CD8-positive, alpha-beta memory T cell (primary cell): ENCODE measurements at regions not wholly inside any gene's neighbourhood (a gene's known extent, or its start where the extent isn't known, plus 50 kb on each side); places are given as distances from the start of the nearest gene placed in this dataset.

Source experiments
- CTCF ChIA-PET: fragments of 350-600 bp; sonication (Branson Sonifier 250); formaldehyde crosslinking; loops from one replicate; lab custom pipeline; 2021; ENCODE audit warnings: antibody characterized with exemption; lab: Charles Lee
- POLR2A ChIA-PET: fragments of 350-600 bp; sonication (Branson Sonifier 250); formaldehyde crosslinking; loops from one replicate; lab custom pipeline; 2021; ENCODE audit warnings: antibody characterized with exemption; lab: Charles Lee
- DNase-seq, 5 donors: peaks; one replicate each; pipeline versions ENCODE4 v3.0.0 to v3.0.0-alpha.2; 2020 to 2022; ENCODE audit warnings: mixed read lengths in 1 of 5
- H3K27ac ChIP-seq: one replicate; pipeline ENCODE4 v1.7.0; 2013; ENCODE audit warnings: low read depth, mild to moderate bottlenecking, low read length, moderate library complexity
- H3K27me3 ChIP-seq: 2 replicates; pipeline ENCODE4 v1.7.0; 2013; ENCODE audit warnings: low read length, mild to moderate bottlenecking; ENCODE audit not compliant: insufficient read depth, poor library complexity, severe bottlenecking
- H3K36me3 ChIP-seq: 2 replicates; pipeline ENCODE4 v1.7.0; 2013; ENCODE audit warnings: mild to moderate bottlenecking, low read length, moderate library complexity; ENCODE audit not compliant: insufficient read depth
- H3K4me1 ChIP-seq: 2 replicates; pipeline ENCODE4 v1.7.0; 2013; ENCODE audit warnings: mild to moderate bottlenecking, low read length, moderate library complexity; ENCODE audit not compliant: insufficient read depth
- H3K4me3 ChIP-seq: 2 replicates; pipeline ENCODE4 v1.7.0; 2013; ENCODE audit warnings: mild to moderate bottlenecking, low read length
- H3K9me3 ChIP-seq: 2 replicates; pipeline ENCODE4 v1.7.0; 2013; ENCODE audit warnings: mild to moderate bottlenecking, low read length
- H3K27ac Mint-ChIP-seq, 8 donors: one replicate each; pipeline ENCODE4 v1.8.0; 2020 to 2021; ENCODE audit warnings: mixed read lengths in 8 of 8, mild to moderate bottlenecking in 6 of 8, inconsistent platforms in 3 of 8, moderate library complexity in 3 of 8
- H3K27me3 Mint-ChIP-seq, 2 donors: one replicate each; pipeline ENCODE4 v1.8.0; 2020 to 2021; ENCODE audit warnings: mixed read lengths in 2 of 2, mild to moderate bottlenecking in 1 of 2, moderate library complexity in 1 of 2
- H3K36me3 Mint-ChIP-seq, 3 donors: one replicate each; pipeline ENCODE4 v1.8.0; 2020 to 2021; ENCODE audit warnings: mixed read lengths in 3 of 3, inconsistent platforms in 1 of 3, mild to moderate bottlenecking in 1 of 3
- H3K4me1 Mint-ChIP-seq, 3 donors: one replicate each; pipeline ENCODE4 v1.8.0; 2020 to 2021; ENCODE audit warnings: mixed read lengths in 3 of 3, inconsistent platforms in 1 of 3, mild to moderate bottlenecking in 1 of 3
- H3K4me3 Mint-ChIP-seq, 7 donors: one replicate each; pipeline ENCODE4 v1.8.0; 2020 to 2021; ENCODE audit warnings: mixed read lengths in 7 of 7, mild to moderate bottlenecking in 6 of 7, moderate library complexity in 4 of 7, inconsistent platforms in 2 of 7
- H3K9me3 Mint-ChIP-seq, 5 donors: one replicate each; pipeline ENCODE4 v1.8.0; 2020 to 2022; ENCODE audit warnings: mixed read lengths in 5 of 5, mild to moderate bottlenecking in 3 of 5, moderate library complexity in 2 of 5, inconsistent platforms in 1 of 5

DNA sequence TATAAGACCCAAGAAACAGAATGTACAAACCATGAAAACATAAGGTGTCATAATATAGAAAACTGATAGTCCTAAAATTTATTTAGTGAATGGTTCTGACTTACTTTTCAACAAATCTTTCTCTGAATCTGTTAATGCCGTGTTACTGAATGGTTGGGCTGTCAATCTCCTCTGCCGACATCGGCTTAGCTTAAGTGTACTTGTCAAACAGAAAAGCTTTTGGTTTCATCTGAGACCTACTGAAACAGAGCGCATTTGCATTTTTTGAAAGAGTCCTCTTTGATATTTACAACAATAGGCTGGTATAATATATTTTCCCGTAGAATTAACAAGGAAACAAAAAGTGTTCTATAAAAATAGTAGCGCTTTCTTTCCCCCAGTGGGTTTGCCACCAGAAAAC, 120.9 kb upstream of the ZNF804B start:
- H3K27ac ChIP-seq: no peak overlapping the region
- no peak overlapping the region for H3K4me3 ChIP-seq
- ChIA-PET CTCF (no interaction called here), POLR2A (no interaction called here)
- Mint-ChIP-seq H3K36me3 (no peaks in the 10 kb centered on the region), H3K27ac (no peak overlapping the region), H3K4me3 (no peak overlapping the region), H3K27me3 (no peaks in the 10 kb centered on the region), H3K4me1 (no peaks in the 10 kb centered on the region), H3K9me3 (peaks cover 0 to 13% (median 2%) of the 10 kb centered on the region in 5 donors)
- H3K4me1 ChIP-seq: no peaks in the 10 kb centered on the region
- no peaks in the 10 kb centered on the region for H3K9me3 ChIP-seq
- DNase-seq: no peak
- H3K27me3 ChIP-seq: no peaks in the 10 kb centered on the region
- H3K36me3 ChIP-seq: no peaks in the 10 kb centered on the region

DNA sequence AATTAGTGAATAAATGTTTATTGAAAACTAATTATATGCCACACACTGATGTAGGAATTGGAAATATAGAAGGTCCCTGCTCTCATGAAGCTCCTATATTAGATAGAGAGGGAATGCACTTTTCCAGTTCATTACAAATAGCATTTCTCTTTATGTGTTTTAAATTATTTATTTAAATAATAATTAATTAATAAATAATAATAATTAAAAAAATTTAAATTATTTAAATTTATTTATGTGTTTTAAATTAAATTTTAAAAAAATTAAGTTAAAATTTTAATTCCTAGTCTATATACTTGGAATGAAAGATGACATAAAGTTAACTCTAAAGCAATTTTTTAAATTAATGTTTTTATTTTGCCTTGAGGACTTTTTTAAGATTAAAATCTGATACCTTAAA, 121.7 kb upstream of the ZNF804B start:
- Mint-ChIP-seq H3K27ac (no peak overlapping the region), H3K27me3 (no peaks in the 10 kb centered on the region), H3K9me3 (peaks cover 0 to 13% (median 2%) of the 10 kb centered on the region in 5 donors), H3K4me1 (no peaks in the 10 kb centered on the region), H3K36me3 (no peaks in the 10 kb centered on the region), H3K4me3 (no peak overlapping the region)
- Histone ChIP-seq H3K27me3 (no peaks in the 10 kb centered on the region), H3K4me3 (no peak overlapping the region), H3K9me3 (no peaks in the 10 kb centered on the region), H3K36me3 (no peaks in the 10 kb centered on the region), H3K4me1 (no peaks in the 10 kb centered on the region), H3K27ac (no peak overlapping the region)
- ChIA-PET POLR2A (no interaction called here), CTCF (no interaction called here)
- no peak for DNase-seq

DNA sequence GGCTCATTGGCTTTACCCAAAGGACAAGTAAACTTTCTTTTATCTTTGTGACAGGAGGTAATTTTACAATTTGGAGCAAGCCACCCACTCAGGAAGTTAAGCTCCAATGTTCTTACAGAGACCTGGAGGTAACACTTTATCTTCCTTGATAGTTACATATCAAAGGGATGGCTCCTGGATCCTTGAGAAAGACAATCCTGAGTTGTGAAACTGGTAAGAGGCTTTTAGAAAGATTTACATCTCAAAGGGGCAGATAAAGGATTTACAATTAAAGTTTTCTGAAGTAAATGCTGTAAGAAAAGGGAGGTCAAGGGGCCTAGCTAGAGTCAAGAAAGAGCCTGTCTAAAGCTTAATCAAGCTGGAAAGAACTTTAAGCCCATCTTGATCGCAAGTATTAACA, 124.4 kb upstream of the ZNF804B start:
- ChIA-PET CTCF (no interaction called here), POLR2A (no interaction called here)
- Mint-ChIP-seq H3K27ac (no peak overlapping the region), H3K36me3 (peaks cover 0 to 1% (median 0%) of the 10 kb centered on the region in 3 donors), H3K4me1 (no peaks in the 10 kb centered on the region), H3K4me3 (no peak overlapping the region), H3K9me3 (peaks cover 0 to 13% (median 1%) of the 10 kb centered on the region in 5 donors), H3K27me3 (no peaks in the 10 kb centered on the region)
- Histone ChIP-seq H3K36me3 (no peaks in the 10 kb centered on the region), H3K27me3 (no peaks in the 10 kb centered on the region), H3K9me3 (no peaks in the 10 kb centered on the region), H3K4me1 (no peaks in the 10 kb centered on the region), H3K27ac (no peak overlapping the region), H3K4me3 (no peak overlapping the region)
- DNase-seq: no peak

DNA sequence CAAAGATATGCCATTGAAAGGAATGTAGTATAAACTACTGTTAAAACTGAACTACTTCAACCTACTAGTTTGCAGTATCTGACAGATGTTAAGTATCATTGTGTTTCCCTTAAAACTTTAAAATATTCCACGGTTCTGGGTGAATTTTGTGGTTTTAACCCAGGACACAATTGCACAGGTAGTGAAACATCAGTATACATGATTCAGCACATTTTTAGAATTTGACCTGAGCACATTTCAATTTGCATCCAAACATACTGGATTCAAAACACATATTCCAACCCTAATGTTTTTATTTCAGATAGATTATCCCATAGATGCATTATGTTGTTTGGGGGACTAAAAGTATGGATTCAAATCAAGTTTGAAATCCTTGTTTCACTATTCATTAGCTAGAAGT, 129.9 kb upstream of the ZNF804B start:
- no peak overlapping the region for H3K27ac ChIP-seq
- no peak overlapping the region for H3K27ac Mint-ChIP-seq
- no peaks in the 10 kb centered on the region for H3K36me3 ChIP-seq
- H3K9me3 ChIP-seq: no peaks in the 10 kb centered on the region
- peaks cover 0 to 1% (median 0%) of the 10 kb centered on the region in 3 donors for H3K36me3 Mint-ChIP-seq
- H3K4me3 Mint-ChIP-seq: no peak overlapping the region
- H3K9me3 Mint-ChIP-seq: no peaks in the 10 kb centered on the region
- no peaks in the 10 kb centered on the region for H3K4me1 Mint-ChIP-seq
- ChIA-PET CTCF (no interaction called here), POLR2A (no interaction called here)
- H3K4me1 ChIP-seq: no peaks in the 10 kb centered on the region
- no peaks in the 10 kb centered on the region for H3K27me3 Mint-ChIP-seq
- no peak overlapping the region for H3K4me3 ChIP-seq
- H3K27me3 ChIP-seq: no peaks in the 10 kb centered on the region
- DNase-seq: no peak

GRCh38 chr7:88628363-88629085, 131.0 kb upstream of the ZNF804B start:
- Mint-ChIP-seq H3K27ac (no peak overlapping the region), H3K9me3 (peaks cover 0 to 3% (median 0%) of the 10 kb centered on the region in 5 donors), H3K36me3 (peaks cover 0 to 1% (median 0%) of the 10 kb centered on the region in 3 donors), H3K4me1 (no peaks in the 10 kb centered on the region), H3K27me3 (no peaks in the 10 kb centered on the region), H3K4me3 (no peak overlapping the region)
- CTCF ChIA-PET: no interaction called here
- POLR2A ChIA-PET: no interaction called here
- H3K27me3 ChIP-seq: no peaks in the 10 kb centered on the region
- H3K9me3 ChIP-seq: no peaks in the 10 kb centered on the region
- H3K4me1 ChIP-seq: no peaks in the 10 kb centered on the region
- H3K36me3 ChIP-seq: no peaks in the 10 kb centered on the region
- DNase-seq: no peak
- H3K4me3 ChIP-seq: no peak overlapping the region
- no peak overlapping the region for H3K27ac ChIP-seq

DNA sequence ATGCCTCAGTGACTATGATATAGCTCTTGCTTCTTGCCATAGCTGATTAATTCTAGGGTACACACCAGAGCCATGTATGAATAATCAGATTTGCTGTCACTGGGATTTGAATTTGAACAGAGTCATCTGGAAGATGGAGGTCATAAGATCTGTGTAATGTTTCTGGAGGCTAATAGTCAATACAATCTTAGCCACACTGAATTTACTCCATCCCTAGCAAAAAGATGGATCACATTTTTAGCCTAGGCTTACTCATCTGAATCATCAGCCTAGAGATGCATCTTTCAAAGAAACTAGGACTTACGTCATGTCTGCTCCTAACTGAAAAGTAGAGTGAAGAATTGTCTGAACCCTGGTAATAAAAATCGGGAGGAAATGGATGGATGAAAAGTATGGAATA, 142.3 kb upstream of the ZNF804B start:
- no peak overlapping the region for H3K4me3 ChIP-seq
- no peaks in the 10 kb centered on the region for H3K4me1 ChIP-seq
- Mint-ChIP-seq H3K4me3 (no peak overlapping the region), H3K27ac (no peak overlapping the region), H3K9me3 (peaks cover 0 to 3% (median 2%) of the 10 kb centered on the region in 5 donors), H3K27me3 (no peaks in the 10 kb centered on the region), H3K36me3 (no peaks in the 10 kb centered on the region), H3K4me1 (no peaks in the 10 kb centered on the region)
- H3K27ac ChIP-seq: no peak overlapping the region
- no peak for DNase-seq
- ChIA-PET POLR2A (no interaction called here), CTCF (no interaction called here)
- H3K9me3 ChIP-seq: no peaks in the 10 kb centered on the region
- H3K36me3 ChIP-seq: no peaks in the 10 kb centered on the region
- H3K27me3 ChIP-seq: no peaks in the 10 kb centered on the region

DNA sequence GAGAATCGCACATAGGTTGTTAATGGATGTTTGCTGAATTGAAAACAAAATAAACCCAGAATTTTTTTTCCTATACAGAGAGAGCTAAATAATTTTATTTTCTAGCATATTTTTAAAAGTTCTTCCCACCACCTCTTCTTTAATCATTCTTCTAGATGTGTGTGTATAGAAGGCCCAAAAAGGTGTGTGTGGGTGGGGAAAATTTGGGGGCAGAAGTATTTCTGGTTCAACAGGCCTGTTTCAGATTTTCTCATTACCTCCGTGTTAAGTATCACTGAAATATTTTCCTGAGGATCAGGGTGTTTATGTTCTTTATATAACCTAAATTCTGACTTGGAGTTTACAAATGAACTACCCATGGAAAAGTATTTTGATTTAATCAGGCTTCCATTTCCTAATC, 144.2 kb upstream of the ZNF804B start:
- no peak overlapping the region for H3K27ac Mint-ChIP-seq
- no peak overlapping the region for H3K4me3 Mint-ChIP-seq
- H3K36me3 Mint-ChIP-seq: no peaks in the 10 kb centered on the region
- no peak overlapping the region for H3K4me3 ChIP-seq
- H3K27ac ChIP-seq: no peak overlapping the region
- H3K4me1 ChIP-seq: no peaks in the 10 kb centered on the region
- no peaks in the 10 kb centered on the region for H3K27me3 Mint-ChIP-seq
- H3K36me3 ChIP-seq: no peaks in the 10 kb centered on the region
- H3K27me3 ChIP-seq: no peaks in the 10 kb centered on the region
- CTCF ChIA-PET: no interaction called here
- POLR2A ChIA-PET: no interaction called here
- no peaks in the 10 kb centered on the region for H3K9me3 ChIP-seq
- DNase-seq: no peak
- no peaks in the 10 kb centered on the region for H3K4me1 Mint-ChIP-seq
- peaks cover 0 to 7% (median 1%) of the 10 kb centered on the region in 5 donors for H3K9me3 Mint-ChIP-seq

GRCh38 chr7:88614736-88615135, 144.8 kb upstream of the ZNF804B start:
- no peak overlapping the region for H3K27ac ChIP-seq
- Mint-ChIP-seq H3K9me3 (peaks cover 0 to 7% (median 1%) of the 10 kb centered on the region in 5 donors), H3K4me3 (no peak overlapping the region), H3K27ac (no peak overlapping the region), H3K4me1 (no peaks in the 10 kb centered on the region), H3K36me3 (no peaks in the 10 kb centered on the region), H3K27me3 (no peaks in the 10 kb centered on the region)
- no peaks in the 10 kb centered on the region for H3K27me3 ChIP-seq
- CTCF ChIA-PET: no interaction called here
- POLR2A ChIA-PET: no interaction called here
- no peaks in the 10 kb centered on the region for H3K36me3 ChIP-seq
- H3K9me3 ChIP-seq: no peaks in the 10 kb centered on the region
- H3K4me1 ChIP-seq: no peaks in the 10 kb centered on the region
- no peak for DNase-seq
- H3K4me3 ChIP-seq: no peak overlapping the region
